Sigmoid colon (tissue), 4 donors: ENCODE measurements at regions not wholly inside any gene's neighbourhood (a gene's known extent, or its start where the extent isn't known, plus 50 kb on each side); places are given as distances from the start of the nearest gene placed in this dataset.

Experiments used
- CTCF ChIP-seq, 4 experiments: fragments of 450-650 bp in 3 of 4; fragments of 200-600 bp in 1 of 4; IDR thresholded peaks; one replicate each; pipeline ENCODE4 v1.5.1; 2016 to 2019; ENCODE audit warnings: antibody characterized with exemption in 4 of 4, mild to moderate bottlenecking in 3 of 4, moderate library complexity in 2 of 4
- POLR2A ChIP-seq, 2 donors: fragments of 450-650 bp; IDR thresholded peaks; one replicate each; pipeline ENCODE4 v1.6.1; 2016; ENCODE audit warnings: antibody characterized with exemption in 2 of 2, mild to moderate bottlenecking in 2 of 2, moderate library complexity in 2 of 2
- POLR2AphosphoS5 ChIP-seq, 4 donors: sonication (generic); formaldehyde crosslinking; IDR thresholded peaks; one replicate each; pipeline ENCODE4 v1.6.1; 2017; ENCODE audit warnings: antibody characterized with exemption in 4 of 4

- TF ChIP-seq CTCF (IDR thresholded peaks at IDR 0.05) (no peak), POLR2A (IDR thresholded peaks at IDR 0.05) (no peak), POLR2AphosphoS5 (IDR thresholded peaks at IDR 0.05) (no peak)
Measured at GRCh38 chr13:95382411-95382810, 81.2 kb upstream of the ABCC4 start.
